Mammary epithelial cell (primary cell): ENCODE measurements at regions not wholly inside any gene's neighbourhood (a gene's known extent, or its start where the extent isn't known, plus 50 kb on each side); places are given as distances from the start of the nearest gene placed in this dataset.
"Not testable (repeated sequence)": the region's sequence is repeated elsewhere in the genome, so short reads cannot be mapped to it uniquely, and the experiment has no call there.

Experiments
- CTCF ChIP-seq, 2 donors: IDR thresholded peaks in 1 of 2; conservative IDR thresholded peaks in 1 of 2; 2 replicates each; pipeline ENCODE4 v1.5.1; 2011 to 2012; ENCODE audit warnings: inconsistent platforms in 2 of 2, low read length in 2 of 2, mild to moderate bottlenecking in 2 of 2, control low read depth in 1 of 2, low read depth in 1 of 2; ENCODE audit not compliant: insufficient read depth in 1 of 2; ENCODE audit errors: extremely low read depth in 1 of 2
- EZH2 ChIP-seq: IDR thresholded peaks from 2 replicates; pipeline ENCODE4 v1.6.1; 2012; ENCODE audit warnings: low read length, inconsistent platforms, borderline replicate concordance

- not testable (repeated sequence) for TF ChIP-seq EZH2; CTCF (conservative IDR thresholded peaks at IDR 0.05 in 1 of 2, IDR thresholded peaks at IDR 0.05 in 1 of 2; ENCODE audit: extremely low read depth in 1 of 2, insufficient read depth in 1 of 2, low read depth in 1 of 2, low read length in 2 of 2)
These were observed 144.1 kb upstream of the CCZ1B start for GRCh38 chr7:6970180-6970579.
